SK-N-SH (cell line): ENCODE measurements at regions not wholly inside any gene's neighbourhood (a gene's known extent, or its start where the extent isn't known, plus 50 kb on each side); places are given as distances from the start of the nearest gene placed in this dataset.

Experiments
- EP300 ChIP-seq, 2 experiments: IDR thresholded peaks; 2 replicates each; pipeline versions ENCODE4 v1.4.0 to v1.6.1; 2012; ENCODE audit warnings: borderline replicate concordance in 1 of 2, low read depth in 1 of 2, low read length in 1 of 2
- FOSL2 ChIP-seq: IDR thresholded peaks from 2 replicates; pipeline ENCODE4 v1.4.0; 2012; ENCODE audit warnings: low read depth, mild to moderate bottlenecking, moderate library complexity, borderline replicate concordance
- FOXM1 ChIP-seq: IDR thresholded peaks from 2 replicates; pipeline ENCODE4 v1.4.0; 2012; ENCODE audit warnings: low read depth, mild to moderate bottlenecking
- JUND ChIP-seq: IDR thresholded peaks from 2 replicates; pipeline ENCODE4 v1.4.0; 2012
- MAX ChIP-seq: IDR thresholded peaks from 2 replicates; pipeline ENCODE4 v1.4.0; 2012; ENCODE audit warnings: low read depth
- MEF2A ChIP-seq: IDR thresholded peaks from 2 replicates; pipeline ENCODE4 v1.4.0; 2012; ENCODE audit warnings: low read depth, borderline replicate concordance
- MXI1 ChIP-seq: IDR thresholded peaks from 2 replicates; pipeline ENCODE4 v1.6.1; 2012; ENCODE audit warnings: mild to moderate bottlenecking, low read depth, low read length, improper control_type of control experiment
- NFIC ChIP-seq: IDR thresholded peaks from 2 replicates; pipeline ENCODE4 v1.4.0; 2012; ENCODE audit warnings: borderline replicate concordance
- POLR2AphosphoS5 ChIP-seq: IDR thresholded peaks from 2 replicates; pipeline ENCODE4 v1.6.1; 2012; ENCODE audit warnings: low read depth, low read length
- RCOR1 ChIP-seq: fragments of 150-350 bp; IDR thresholded peaks from 2 replicates; pipeline ENCODE4 v1.6.1; 2017; ENCODE audit warnings: antibody characterized with exemption, low read length
- REST ChIP-seq: IDR thresholded peaks from 2 replicates; pipeline ENCODE4 v1.6.1; 2012; ENCODE audit warnings: mild to moderate bottlenecking, low read depth, low read length, moderate library complexity
- TF ChIP-seq, protein P1 (sequence below): fragments of 200-600 bp; sonication (generic); IDR thresholded peaks from 2 replicates; pipeline ENCODE4 v1.6.1; 2017; ENCODE audit warnings: antibody characterized with exemption, mild to moderate bottlenecking, moderate library complexity

GRCh38 chr4:81592701-81593100 lies 121.0 kb upstream of the RASGEF1B start:
- no peak for TF ChIP-seq JUND
- TF ChIP-seq MAX: no peak
- TF ChIP-seq REST: no peak
- TF ChIP-seq MXI1: no peak
- no peak for TF ChIP-seq POLR2AphosphoS5
- no peak for TF ChIP-seq FOXM1
- TF ChIP-seq, protein P1, sequence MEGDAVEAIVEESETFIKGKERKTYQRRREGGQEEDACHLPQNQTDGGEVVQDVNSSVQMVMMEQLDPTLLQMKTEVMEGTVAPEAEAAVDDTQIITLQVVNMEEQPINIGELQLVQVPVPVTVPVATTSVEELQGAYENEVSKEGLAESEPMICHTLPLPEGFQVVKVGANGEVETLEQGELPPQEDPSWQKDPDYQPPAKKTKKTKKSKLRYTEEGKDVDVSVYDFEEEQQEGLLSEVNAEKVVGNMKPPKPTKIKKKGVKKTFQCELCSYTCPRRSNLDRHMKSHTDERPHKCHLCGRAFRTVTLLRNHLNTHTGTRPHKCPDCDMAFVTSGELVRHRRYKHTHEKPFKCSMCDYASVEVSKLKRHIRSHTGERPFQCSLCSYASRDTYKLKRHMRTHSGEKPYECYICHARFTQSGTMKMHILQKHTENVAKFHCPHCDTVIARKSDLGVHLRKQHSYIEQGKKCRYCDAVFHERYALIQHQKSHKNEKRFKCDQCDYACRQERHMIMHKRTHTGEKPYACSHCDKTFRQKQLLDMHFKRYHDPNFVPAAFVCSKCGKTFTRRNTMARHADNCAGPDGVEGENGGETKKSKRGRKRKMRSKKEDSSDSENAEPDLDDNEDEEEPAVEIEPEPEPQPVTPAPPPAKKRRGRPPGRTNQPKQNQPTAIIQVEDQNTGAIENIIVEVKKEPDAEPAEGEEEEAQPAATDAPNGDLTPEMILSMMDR: no peak
- no peak for TF ChIP-seq FOSL2
- TF ChIP-seq NFIC: no peak
- TF ChIP-seq RCOR1: no peak
- no peak for TF ChIP-seq EP300 (IDR thresholded peaks at IDR 0.05; ENCODE audit: borderline replicate concordance in 1 of 2, low read depth in 1 of 2, low read length in 1 of 2)
- TF ChIP-seq MEF2A: no peak
